ENCODE measurements at regions not wholly inside any gene's neighbourhood (a gene's known extent, or its start where the extent isn't known, plus 50 kb on each side); places are given as distances from the start of the nearest gene placed in this dataset.

- Mint-ChIP-seq H3K4me3 (ENCODE audit: unreplicated experiment) (no peak overlapping the region), H3K9me3 (ENCODE audit: unreplicated experiment) (peaks cover 16% of the 10 kb centered on the region), H3K27me3 (ENCODE audit: low read depth, unreplicated experiment) (peaks cover 2% of the 10 kb centered on the region), H3K4me1 (ENCODE audit: low read depth, unreplicated experiment) (peaks cover 3% of the 10 kb centered on the region), H3K27ac (ENCODE audit: unreplicated experiment) (no peak overlapping the region), H3K36me3 (ENCODE audit: low read depth, unreplicated experiment) (no peaks in the 10 kb centered on the region)
- H3K36me3 ChIP-seq (ENCODE audit: insufficient read depth, low read length), result no peaks in the 10 kb centered on the region
- H2AFZ ChIP-seq (ENCODE audit: low read depth, low read length), result no peak overlapping the region
- no peak overlapping the region for H3K9ac ChIP-seq (ENCODE audit: low read length)
- no peak overlapping the region for H3K27ac ChIP-seq (ENCODE audit: low read depth, low read length)
- FAIRE-seq, result no peak
- peaks cover 12% of the 10 kb centered on the region for H3K9me3 ChIP-seq (ENCODE audit: insufficient read depth, low read depth, low read length)
- H3K4me1 ChIP-seq (ENCODE audit: insufficient read depth, low read length), result no peaks in the 10 kb centered on the region
- TF ChIP-seq EZH2 (IDR thresholded peaks at IDR 0.05; ENCODE audit: insufficient read depth, low read length) (no peak), CTCF (IDR thresholded peaks at IDR 0.05; ENCODE audit: insufficient read depth, low read depth, low read length) (no peak)
- no peak for DNase-seq (ENCODE audit: low read depth)
- H4K20me1 ChIP-seq (ENCODE audit: insufficient read depth, low read length), result no peaks in the 10 kb centered on the region
- no peaks in the 10 kb centered on the region for H3K27me3 ChIP-seq (ENCODE audit: insufficient read depth, low read length)
- H3K4me2 ChIP-seq (ENCODE audit: low read length), result no peak overlapping the region
- H3K79me2 ChIP-seq (ENCODE audit: insufficient read depth, low read length), result no peaks in the 10 kb centered on the region
- no peak overlapping the region for H3K4me3 ChIP-seq (ENCODE audit: insufficient read depth, low read depth, low read length)
Measured at GRCh38 chr10:31679936-31680335, 248.7 kb downstream of the ARHGAP12 start.

- H3K36me3 ChIP-seq (ENCODE audit: insufficient read depth, low read length), result no peaks in the 10 kb centered on the region
- H3K27me3 ChIP-seq (ENCODE audit: insufficient read depth, low read length), result no peaks in the 10 kb centered on the region
- TF ChIP-seq CTCF (IDR thresholded peaks at IDR 0.05; ENCODE audit: insufficient read depth, low read depth, low read length) (no peak), EZH2 (IDR thresholded peaks at IDR 0.05; ENCODE audit: insufficient read depth, low read length) (no peak)
- no peaks in the 10 kb centered on the region for H3K79me2 ChIP-seq (ENCODE audit: insufficient read depth, low read length)
- no peak overlapping the region for H3K4me3 Mint-ChIP-seq (ENCODE audit: unreplicated experiment)
- peak overlapping the region; percentile 25 for H3K4me2 ChIP-seq (ENCODE audit: low read length)
- H3K4me3 ChIP-seq (ENCODE audit: insufficient read depth, low read depth, low read length), result no peak overlapping the region
- no peaks in the 10 kb centered on the region for H3K36me3 Mint-ChIP-seq (ENCODE audit: low read depth, unreplicated experiment)
- FAIRE-seq (no peak), DNase-seq (ENCODE audit: low read depth) (no peak)
- no peak overlapping the region for H3K27ac ChIP-seq (ENCODE audit: low read depth, low read length)
- no peak overlapping the region for H3K9ac ChIP-seq (ENCODE audit: low read length)
- peaks cover 2% of the 10 kb centered on the region for H3K27me3 Mint-ChIP-seq (ENCODE audit: low read depth, unreplicated experiment)
- H2AFZ ChIP-seq (ENCODE audit: low read depth, low read length), result no peak overlapping the region
- H3K4me1 ChIP-seq (ENCODE audit: insufficient read depth, low read length), result no peaks in the 10 kb centered on the region
- H3K9me3 ChIP-seq (ENCODE audit: insufficient read depth, low read depth, low read length), result peaks cover 9% of the 10 kb centered on the region
- peaks cover 3% of the 10 kb centered on the region for H3K4me1 Mint-ChIP-seq (ENCODE audit: low read depth, unreplicated experiment)
- H4K20me1 ChIP-seq (ENCODE audit: insufficient read depth, low read length), result no peaks in the 10 kb centered on the region
- H3K27ac Mint-ChIP-seq (ENCODE audit: unreplicated experiment), result no peak overlapping the region
- H3K9me3 Mint-ChIP-seq (ENCODE audit: unreplicated experiment), result peaks cover 18% of the 10 kb centered on the region
Measured at GRCh38 chr10:31678575-31679516, 249.8 kb downstream of the ARHGAP12 start.

GRCh38 chr10:31678139-31678536 is 250.5 kb downstream of the ARHGAP12 start:
- no peak for FAIRE-seq
- Mint-ChIP-seq H3K27me3 (ENCODE audit: low read depth, unreplicated experiment) (peaks cover 2% of the 10 kb centered on the region), H3K27ac (ENCODE audit: unreplicated experiment) (peak overlapping the region; percentile 90), H3K4me1 (ENCODE audit: low read depth, unreplicated experiment) (peaks cover 3% of the 10 kb centered on the region), H3K36me3 (ENCODE audit: low read depth, unreplicated experiment) (no peaks in the 10 kb centered on the region), H3K9me3 (ENCODE audit: unreplicated experiment) (peaks cover 22% of the 10 kb centered on the region), H3K4me3 (ENCODE audit: unreplicated experiment) (no peak overlapping the region)
- no peaks in the 10 kb centered on the region for H3K79me2 ChIP-seq (ENCODE audit: insufficient read depth, low read length)
- peak overlapping the region; percentile 58 for H2AFZ ChIP-seq (ENCODE audit: low read depth, low read length)
- peaks cover 9% of the 10 kb centered on the region for H3K9me3 ChIP-seq (ENCODE audit: insufficient read depth, low read depth, low read length)
- H3K4me2 ChIP-seq (ENCODE audit: low read length), result peak overlapping the region; percentile 25
- H3K36me3 ChIP-seq (ENCODE audit: insufficient read depth, low read length), result no peaks in the 10 kb centered on the region
- H3K27ac ChIP-seq (ENCODE audit: low read depth, low read length), result no peak overlapping the region
- no peaks in the 10 kb centered on the region for H3K27me3 ChIP-seq (ENCODE audit: insufficient read depth, low read length)
- no peak overlapping the region for H3K9ac ChIP-seq (ENCODE audit: low read length)
- H3K4me1 ChIP-seq (ENCODE audit: insufficient read depth, low read length), result no peaks in the 10 kb centered on the region
- TF ChIP-seq CTCF (IDR thresholded peaks at IDR 0.05; ENCODE audit: insufficient read depth, low read depth, low read length), result no peak
- no peak for TF ChIP-seq EZH2 (IDR thresholded peaks at IDR 0.05; ENCODE audit: insufficient read depth, low read length)
- no peak for DNase-seq (ENCODE audit: low read depth)
- no peak overlapping the region for H3K4me3 ChIP-seq (ENCODE audit: insufficient read depth, low read depth, low read length)
- H4K20me1 ChIP-seq (ENCODE audit: insufficient read depth, low read length), result no peaks in the 10 kb centered on the region

All from astrocyte (in vitro differentiated cells and primary cell).